ENCODE measurements at regions not wholly inside any gene's neighbourhood (a gene's known extent, or its start where the extent isn't known, plus 50 kb on each side); places are given as distances from the start of the nearest gene placed in this dataset.

DNA sequence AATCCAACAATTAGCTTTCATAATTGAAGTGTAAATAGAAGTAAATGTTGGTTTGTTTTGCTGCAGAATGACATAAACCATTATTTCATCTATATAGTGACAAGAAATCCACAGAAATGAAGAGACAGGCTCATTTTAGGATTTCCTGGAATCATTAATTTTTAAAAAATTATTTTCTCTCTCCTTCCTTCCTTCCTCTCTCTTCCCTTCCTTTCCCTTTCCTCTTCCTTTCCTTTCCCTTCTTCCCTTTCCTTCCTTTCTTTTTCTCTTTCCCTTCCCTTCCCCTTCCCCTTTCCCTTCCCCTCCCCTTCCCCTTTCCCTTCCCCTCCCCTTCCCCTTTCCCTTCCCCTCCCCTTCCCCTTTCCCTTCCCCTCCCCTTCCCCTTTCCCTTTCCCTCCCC is 51.2 kb upstream of the KMT2C start:
- Histone ChIP-seq H3K4me3 (no peak overlapping the region), H3K4me1 (ENCODE audit: insufficient read depth) (no peaks in the 10 kb centered on the region), H3K9me3 (ENCODE audit: low read depth) (no peaks in the 10 kb centered on the region), H2AFZ (no peak overlapping the region), H3K27me3 (replicated peaks; ENCODE audit: insufficient read depth) (no peaks in the 10 kb centered on the region), H3K36me3 (ENCODE audit: low read depth) (no peaks in the 10 kb centered on the region), H4K20me1 (ENCODE audit: insufficient read depth) (no peaks in the 10 kb centered on the region), H3K9me2 (ENCODE audit: insufficient read depth) (no peaks in the 10 kb centered on the region), H3F3A (ENCODE audit: insufficient read depth) (no peaks in the 10 kb centered on the region), H3K4me2 (ENCODE audit: unreplicated experiment) (no peak overlapping the region), H3K9ac (no peak overlapping the region), H3K27ac (no peak overlapping the region), H3K79me2 (ENCODE audit: insufficient read depth) (no peaks in the 10 kb centered on the region)
- no peak for TF ChIP-seq EZH2 (IDR thresholded peaks at IDR 0.05; ENCODE audit: insufficient read depth, poor library complexity, severe bottlenecking)
- no peak for TF ChIP-seq EZH2phosphoT487 (IDR thresholded peaks at IDR 0.05; ENCODE audit: insufficient read depth, low read depth)
- DNase-seq: no peak
- in situ Hi-C loops (cut with MboI): no loop called here

DNA sequence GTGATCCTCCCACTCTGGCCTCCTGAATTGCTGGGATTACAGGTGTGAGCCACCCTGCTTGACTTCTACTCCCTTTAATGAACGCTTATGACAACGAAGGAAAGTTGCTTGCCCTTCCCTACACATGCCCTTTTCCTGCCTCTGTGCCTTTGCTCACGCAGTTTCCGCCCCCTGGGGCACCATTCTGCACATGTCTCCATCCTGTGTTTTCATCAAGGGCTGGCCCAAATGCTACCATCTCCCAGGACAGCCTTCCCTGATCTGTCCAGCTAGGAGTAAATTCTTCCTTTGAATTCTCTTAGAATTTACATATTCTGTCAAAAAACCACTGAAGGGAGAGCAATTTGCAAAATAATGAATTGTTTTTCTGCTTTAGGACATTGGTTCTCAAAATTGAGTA is 50.0 kb upstream of the KMT2C start:
- Histone ChIP-seq H3K36me3 (ENCODE audit: low read depth) (no peaks in the 10 kb centered on the region), H3K27ac (no peak overlapping the region), H3K9ac (no peak overlapping the region), H3K27me3 (replicated peaks; ENCODE audit: insufficient read depth) (no peaks in the 10 kb centered on the region), H3F3A (ENCODE audit: insufficient read depth) (no peaks in the 10 kb centered on the region), H3K9me3 (ENCODE audit: low read depth) (no peaks in the 10 kb centered on the region), H3K9me2 (ENCODE audit: insufficient read depth) (no peaks in the 10 kb centered on the region), H3K79me2 (ENCODE audit: insufficient read depth) (no peaks in the 10 kb centered on the region), H2AFZ (no peak overlapping the region), H3K4me3 (no peak overlapping the region), H3K4me2 (ENCODE audit: unreplicated experiment) (no peak overlapping the region), H3K4me1 (ENCODE audit: insufficient read depth) (no peaks in the 10 kb centered on the region), H4K20me1 (ENCODE audit: insufficient read depth) (no peaks in the 10 kb centered on the region)
- DNase-seq: no peak
- TF ChIP-seq EZH2phosphoT487 (IDR thresholded peaks at IDR 0.05; ENCODE audit: insufficient read depth, low read depth) (no peak), EZH2 (IDR thresholded peaks at IDR 0.05; ENCODE audit: insufficient read depth, poor library complexity, severe bottlenecking) (no peak)
- WGBS, 2 experiments (ENCODE audit: low coverage in 1 of 2, low lambda C conversion rate in 2 of 2, missing lambda C conversion rate in 2 of 2): 60 to 61% methylated on average over 4 of the region's 4 CpGs
- in situ Hi-C loops (cut with MboI): no loop called here
